GM23248 (cell line): ENCODE measurements at regions not wholly inside any gene's neighbourhood (a gene's known extent, or its start where the extent isn't known, plus 50 kb on each side); places are given as distances from the start of the nearest gene placed in this dataset.

Experiments used
- EZH2 ChIP-seq: fragments of 200-600 bp; sonication (generic); IDR thresholded peaks from 2 replicates; pipeline ENCODE4 v1.6.1; 2018; ENCODE audit warnings: antibody characterized with exemption, mild to moderate bottlenecking; ENCODE audit not compliant: insufficient read depth, poor library complexity, severe bottlenecking
- EZH2phosphoT487 ChIP-seq: fragments of 200-600 bp; sonication (generic); IDR thresholded peaks from 2 replicates; pipeline ENCODE4 v1.6.1; 2018; ENCODE audit warnings: antibody characterized with exemption, moderate library complexity, mild to moderate bottlenecking, low read depth; ENCODE audit not compliant: insufficient read depth

DNA sequence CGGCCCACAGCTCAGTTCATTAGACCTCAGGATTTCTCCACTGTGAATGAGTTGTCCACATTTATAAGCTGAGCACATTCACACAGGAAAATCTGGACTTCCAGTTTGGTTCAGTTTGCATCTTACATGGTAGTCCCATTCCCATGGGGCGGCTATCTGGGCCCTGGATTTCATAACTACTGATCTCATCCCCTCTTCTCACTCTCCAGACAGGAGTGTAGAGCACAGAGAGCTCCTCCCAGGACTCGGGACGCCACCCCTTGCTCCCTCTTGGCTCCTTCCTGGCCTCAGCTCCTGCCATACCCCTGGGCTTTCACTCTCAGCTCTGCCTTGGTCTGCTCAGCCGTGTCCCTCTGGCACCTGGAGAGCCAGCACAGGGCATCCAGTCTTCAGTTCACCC is 117.6 kb upstream of the TCERG1L start:
- no peak for TF ChIP-seq EZH2phosphoT487
- no peak for TF ChIP-seq EZH2
